ENCODE measurements at regions not wholly inside any gene's neighbourhood (a gene's known extent, or its start where the extent isn't known, plus 50 kb on each side); places are given as distances from the start of the nearest gene placed in this dataset.

GRCh38 chr6:74197310-74197709, 501.3 kb downstream of the CD109 start:
- TF ChIP-seq CTCF (IDR thresholded peaks at IDR 0.05; ENCODE audit: low read length) (no peak), EZH2 (IDR thresholded peaks at IDR 0.05; ENCODE audit: borderline replicate concordance, low read length) (no peak)
